Psoas muscle (tissue), 7 donors: ENCODE measurements at regions not wholly inside any gene's neighbourhood (a gene's known extent, or its start where the extent isn't known, plus 50 kb on each side); places are given as distances from the start of the nearest gene placed in this dataset.

Source experiments
- ATAC-seq, 4 donors: fragments of 200-7000 bp; cut with Tn5 transposase; one replicate each; pipeline ENCODE4 v1.9.1; 2020; ENCODE audit warnings: moderate library complexity in 3 of 4, mild to moderate bottlenecking in 2 of 4
- DNase-seq, 2 donors: peaks; one replicate each; pipeline ENCODE4 v3.0.0-alpha.2; 2020
- H3K27ac ChIP-seq: fragments of 200-600 bp; one replicate; pipeline ENCODE4 v1.8.0; 2022
- H3K27me3 ChIP-seq, 3 donors: fragments of 200-600 bp in 1 of 3; one replicate each; pipeline versions ENCODE4 v1.6.1 to v1.8.0; 2013 to 2022; ENCODE audit warnings: low read length in 2 of 3, mild to moderate bottlenecking in 2 of 3, moderate library complexity in 1 of 3; ENCODE audit not compliant: insufficient read depth in 3 of 3
- H3K36me3 ChIP-seq, 2 donors: fragments of 200-600 bp in 1 of 2; one replicate each; pipeline versions ENCODE4 v1.6.1 to v1.8.0; 2013 to 2022; ENCODE audit warnings: low read depth in 1 of 2, mild to moderate bottlenecking in 1 of 2, moderate library complexity in 1 of 2; ENCODE audit not compliant: insufficient read depth in 1 of 2
- H3K4me1 ChIP-seq: fragments of 200-600 bp; one replicate; pipeline ENCODE4 v1.8.0; 2022
- H3K4me3 ChIP-seq: fragments of 200-600 bp; one replicate; pipeline ENCODE4 v1.8.0; 2022; ENCODE audit warnings: mild to moderate bottlenecking
- H3K9me3 ChIP-seq: fragments of 200-600 bp; one replicate; pipeline ENCODE4 v1.8.0; 2022
- CTCF ChIP-seq: fragments of 200-600 bp; IDR thresholded peaks from one replicate; pipeline ENCODE4 v1.8.0; 2022; ENCODE audit warnings: antibody characterized with exemption
- WGBS, 3 donors: extraction: QIAGEN DNeasy Blood & Tissue Kit; methylation state at CpG; one replicate each; pipeline versions ENCODE4 v1.1.6 to v1.1.7; 2013; 5-methylcytosine and 5-hydroxymethylcytosine counted together
- intact Hi-C, 2 donors: fragments of 100-400 bp; cut with DNase I; formaldehyde crosslinking; loops; one replicate each; pipeline versions ENCODE4 v1.11.0 to v1.14.2; 2022
- donor health status: healthy with polysubstance abuse.
- donor health status: DM: no; HTN: no; CAD: no; lungs with moderate emphysema.
- donor health status: Bipolar disorder and iron deficiency.
- donor health status: healthy.
- donor health status: DM: yes; HTN: yes; CAD: no.
- donor health status: DM: no; HTN: no; CAD: no.
- donor health status: DM: yes; HTN: yes; CAD: no.

GRCh38 chr6:119440953-119441352, 91.4 kb upstream of the MAN1A1 start:
- ATAC-seq, result no peak
- H3K27ac ChIP-seq, result no peak overlapping the region
- no peaks in the 10 kb centered on the region for H3K4me1 ChIP-seq
- no peaks in the 10 kb centered on the region for H3K9me3 ChIP-seq
- intact Hi-C loops, result no loop called here
- TF ChIP-seq CTCF, result no peak
- no peaks in the 10 kb centered on the region for H3K36me3 ChIP-seq
- WGBS, 3 donors, result 97 to 98% (median 97%) methylated on average over 34 to 37 of the region's 37 CpGs
- no peak overlapping the region for H3K4me3 ChIP-seq
- peak in 1 of 2 donors; percentile 51 for DNase-seq
- no peaks in the 10 kb centered on the region for H3K27me3 ChIP-seq

GRCh38 chr6:119436583-119436982, 87.0 kb upstream of the MAN1A1 start:
- ATAC-seq (no peak), DNase-seq (no peak)
- intact Hi-C loops, result no loop called here
- TF ChIP-seq CTCF, result no peak
- 68 to 84% (median 72%) methylated on average over 3 of the region's 3 CpGs for WGBS, 3 donors
- H3K4me1 ChIP-seq, result no peaks in the 10 kb centered on the region
- H3K27ac ChIP-seq, result no peak overlapping the region
- H3K36me3 ChIP-seq, result no peaks in the 10 kb centered on the region
- no peak overlapping the region for H3K4me3 ChIP-seq
- H3K27me3 ChIP-seq, result no peaks in the 10 kb centered on the region
- no peaks in the 10 kb centered on the region for H3K9me3 ChIP-seq

GRCh38 chr6:119431799-119432198, 82.2 kb upstream of the MAN1A1 start:
- intact Hi-C loops, result no loop called here
- Histone ChIP-seq H3K27me3 (no peaks in the 10 kb centered on the region), H3K4me3 (no peak overlapping the region), H3K4me1 (no peaks in the 10 kb centered on the region), H3K27ac (no peak overlapping the region), H3K36me3 (no peaks in the 10 kb centered on the region), H3K9me3 (no peaks in the 10 kb centered on the region)
- TF ChIP-seq CTCF, result no peak
- 42 to 58% (median 43%) methylated on average over 1 of the region's 1 CpG for WGBS, 3 donors
- no peak for ATAC-seq
- no peak for DNase-seq

GRCh38 chr6:119430805-119431204, 81.2 kb upstream of the MAN1A1 start:
- WGBS, 3 donors, result 78 to 81% (median 80%) methylated on average over 1 of the region's 1 CpG

More at GRCh38 chr6:119430805-119431204, 81.2 kb upstream of the MAN1A1 start:
- Histone ChIP-seq H3K9me3 (no peaks in the 10 kb centered on the region), H3K4me3 (no peak overlapping the region), H3K27me3 (no peaks in the 10 kb centered on the region), H3K4me1 (no peaks in the 10 kb centered on the region), H3K27ac (no peak overlapping the region), H3K36me3 (no peaks in the 10 kb centered on the region)
- intact Hi-C loops, result no loop called here
- no peak for TF ChIP-seq CTCF
- DNase-seq (no peak), ATAC-seq (no peak)
